Activated naive CD4-positive, alpha-beta T cell treated with anti-CD3 and anti-CD28 coated beads, Interleukin-2, amount 50 U/mL, for 16 hours (primary cell): ENCODE measurements at regions not wholly inside any gene's neighbourhood (a gene's known extent, or its start where the extent isn't known, plus 50 kb on each side); places are given as distances from the start of the nearest gene placed in this dataset.

ENCODE experiments used
- DNase-seq: peaks from one replicate; pipeline ENCODE4 v3.0.0-alpha.2; 2020

DNA sequence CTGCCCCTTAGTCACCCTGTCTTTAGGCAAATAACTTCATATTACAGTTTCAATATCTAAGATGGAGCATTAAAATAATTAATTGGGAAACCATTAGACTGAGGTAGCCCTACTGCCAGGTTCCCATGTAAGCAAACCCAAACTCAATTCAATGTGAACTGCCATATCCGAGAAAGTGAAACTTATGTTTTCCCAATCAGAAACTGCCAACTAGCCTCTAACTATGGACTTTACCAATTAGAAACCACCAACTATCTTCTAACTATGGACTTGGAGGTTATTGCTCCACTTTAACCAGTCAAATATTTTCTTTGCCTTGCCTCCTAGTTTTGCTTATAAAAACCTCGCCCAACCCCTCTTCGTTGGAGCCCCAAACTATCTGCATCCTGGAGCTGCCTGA lies 218.5 kb downstream of the ENC1 start:
- DNase-seq: no peak

DNA sequence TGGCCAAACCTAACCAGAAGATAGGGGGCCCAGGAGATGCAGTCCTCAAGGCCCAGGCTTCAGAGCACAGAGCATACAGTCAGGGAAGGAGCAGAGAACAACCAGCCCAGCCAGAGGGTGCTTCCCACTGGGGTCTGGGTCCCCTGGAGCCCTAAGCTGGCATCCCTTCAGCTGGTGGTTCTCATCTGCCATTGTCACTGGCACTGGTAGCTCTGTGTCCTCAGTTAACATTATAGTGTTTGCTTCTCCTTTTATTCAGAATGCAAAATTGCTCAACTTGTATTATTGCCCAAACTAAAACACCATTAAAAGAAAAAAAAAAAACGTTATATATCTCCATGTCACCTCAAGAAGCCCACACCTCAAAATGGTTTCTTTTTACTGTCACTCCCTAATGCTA lies 219.2 kb downstream of the ENC1 start:
- no peak for DNase-seq

DNA sequence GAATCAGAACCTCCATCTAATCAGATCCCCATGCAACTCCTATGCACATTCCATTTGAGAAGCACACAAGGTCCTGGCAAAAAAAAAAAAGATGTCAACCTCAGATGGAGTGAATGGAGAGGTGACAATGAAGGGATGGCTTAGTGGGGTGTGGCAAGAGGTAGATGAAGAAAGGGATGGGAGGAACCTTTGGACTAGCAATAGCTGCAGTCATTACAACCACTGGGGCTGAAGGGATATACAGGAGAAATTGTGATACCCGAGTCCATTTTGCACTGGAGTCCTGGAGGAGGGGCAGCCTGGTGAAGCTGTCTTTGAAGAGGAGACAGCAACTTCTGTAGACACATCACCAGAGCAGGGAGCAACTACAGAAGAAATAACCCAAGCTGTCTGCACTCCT lies 219.6 kb downstream of the ENC1 start:
- no peak for DNase-seq

DNA sequence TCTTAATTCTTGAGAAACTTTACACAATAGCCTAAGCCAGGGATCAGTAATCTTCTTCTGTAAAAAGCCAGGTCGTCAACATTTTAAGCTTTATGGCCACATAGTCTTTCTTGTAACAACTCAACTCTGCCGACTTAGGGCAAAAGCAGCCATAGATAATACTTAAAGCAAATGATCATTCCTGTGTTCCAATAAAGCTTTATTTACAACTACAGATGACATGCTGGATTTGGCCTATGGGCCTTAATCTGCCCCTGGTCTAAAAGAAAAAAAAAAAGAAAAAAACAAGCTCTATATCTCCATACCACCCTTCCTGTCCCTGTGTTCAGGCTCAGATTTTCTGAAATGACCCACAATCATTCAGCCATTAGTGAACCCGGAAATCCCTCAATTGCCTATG lies 220.3 kb downstream of the ENC1 start:
- no peak for DNase-seq

DNA sequence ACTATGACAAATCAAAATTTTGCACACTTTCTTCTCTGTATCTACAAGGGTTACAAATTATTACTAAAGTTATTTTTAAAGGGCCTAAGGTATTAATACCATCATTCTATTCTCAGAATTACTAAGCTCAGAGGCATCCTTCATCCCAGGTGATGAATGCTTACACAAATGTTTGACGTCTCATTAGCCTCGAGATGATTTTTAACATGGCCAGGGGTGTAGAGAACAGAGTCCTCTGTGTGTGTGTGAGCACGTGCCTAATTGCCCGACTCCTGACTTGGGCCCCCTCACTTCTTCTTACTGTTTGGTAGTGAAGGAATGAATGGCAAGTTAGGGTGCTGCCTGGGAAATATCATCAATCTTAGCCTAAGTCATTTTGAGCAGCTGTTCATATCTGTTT lies 221.1 kb downstream of the ENC1 start:
- DNase-seq: no peak

DNA sequence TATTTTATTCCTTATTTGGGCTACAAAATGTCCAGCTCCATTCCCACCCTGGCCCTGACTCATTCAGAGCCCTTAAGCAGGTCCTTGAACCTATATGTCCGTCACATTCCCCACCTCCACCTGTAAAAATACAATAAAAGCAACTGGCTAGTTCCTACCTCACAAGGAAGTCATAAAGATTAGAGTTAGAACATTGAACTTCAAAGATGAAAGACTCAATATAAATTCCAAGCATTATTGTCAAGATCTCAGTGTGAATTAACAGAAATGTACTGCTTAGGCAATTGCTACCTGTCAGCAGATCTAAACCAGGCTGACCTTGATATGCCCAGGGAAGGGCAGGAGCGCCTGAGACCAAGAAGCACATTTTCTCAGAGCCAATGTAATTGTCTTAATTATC lies 221.8 kb downstream of the ENC1 start:
- no peak for DNase-seq

DNA sequence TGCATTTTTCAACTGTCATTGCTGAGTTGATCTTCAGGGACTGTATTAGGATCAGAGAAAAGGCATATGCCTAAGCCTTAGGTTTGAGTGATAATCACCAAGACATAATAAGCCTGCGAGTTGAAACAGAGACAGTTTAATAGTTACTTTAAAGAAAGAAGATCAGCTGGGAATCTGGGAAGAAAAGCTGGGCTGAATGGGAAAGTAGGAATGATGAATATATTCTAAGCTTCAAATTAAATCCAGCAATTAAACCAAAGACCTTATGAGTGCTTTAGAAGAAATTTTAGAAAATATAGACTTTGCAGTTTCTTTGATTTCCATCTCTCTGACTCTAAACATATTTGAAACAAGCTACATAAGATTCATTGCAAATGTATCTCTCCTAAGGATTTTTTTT lies 222.3 kb downstream of the ENC1 start:
- DNase-seq: no peak

DNA sequence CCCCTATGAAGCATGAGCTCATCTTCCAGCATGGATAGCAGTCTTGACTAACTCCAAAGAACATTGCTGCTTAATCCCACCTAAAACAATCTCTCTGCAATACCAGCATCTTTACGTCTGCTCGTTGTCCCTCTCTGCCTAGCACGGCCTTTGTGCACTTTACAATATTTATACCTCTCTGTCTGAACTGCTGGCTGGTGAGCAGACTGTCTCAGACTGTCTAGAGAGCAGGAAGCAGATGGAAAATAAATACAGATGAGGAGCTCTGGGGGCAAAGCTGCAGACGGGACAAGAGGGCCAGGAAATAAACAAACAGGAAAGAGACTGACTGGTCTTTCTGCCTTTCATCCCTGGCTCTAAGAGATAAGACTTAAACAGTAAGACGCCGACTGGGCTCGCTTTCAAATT lies 224.8 kb downstream of the ENC1 start:
- no peak for DNase-seq

DNA sequence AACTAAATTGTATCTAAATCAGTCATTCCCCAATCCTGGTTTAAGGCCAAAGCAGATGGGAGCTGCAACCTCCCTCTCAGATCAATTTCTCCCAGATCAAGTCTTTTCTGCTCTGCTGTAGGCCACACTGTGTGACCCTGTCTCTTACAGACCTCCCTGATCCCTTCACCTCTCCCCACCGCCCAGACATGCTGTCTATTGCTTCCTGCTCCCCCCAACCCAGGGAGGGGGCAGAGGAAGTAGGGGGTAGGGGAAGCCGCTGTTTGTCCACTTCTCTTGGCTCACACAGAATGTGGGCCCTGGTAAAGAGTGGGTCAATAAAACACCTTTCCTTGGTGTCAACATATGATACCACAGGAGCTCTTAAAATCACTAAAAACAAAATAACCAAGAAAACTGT lies 226.3 kb downstream of the ENC1 start:
- DNase-seq: no peak

DNA sequence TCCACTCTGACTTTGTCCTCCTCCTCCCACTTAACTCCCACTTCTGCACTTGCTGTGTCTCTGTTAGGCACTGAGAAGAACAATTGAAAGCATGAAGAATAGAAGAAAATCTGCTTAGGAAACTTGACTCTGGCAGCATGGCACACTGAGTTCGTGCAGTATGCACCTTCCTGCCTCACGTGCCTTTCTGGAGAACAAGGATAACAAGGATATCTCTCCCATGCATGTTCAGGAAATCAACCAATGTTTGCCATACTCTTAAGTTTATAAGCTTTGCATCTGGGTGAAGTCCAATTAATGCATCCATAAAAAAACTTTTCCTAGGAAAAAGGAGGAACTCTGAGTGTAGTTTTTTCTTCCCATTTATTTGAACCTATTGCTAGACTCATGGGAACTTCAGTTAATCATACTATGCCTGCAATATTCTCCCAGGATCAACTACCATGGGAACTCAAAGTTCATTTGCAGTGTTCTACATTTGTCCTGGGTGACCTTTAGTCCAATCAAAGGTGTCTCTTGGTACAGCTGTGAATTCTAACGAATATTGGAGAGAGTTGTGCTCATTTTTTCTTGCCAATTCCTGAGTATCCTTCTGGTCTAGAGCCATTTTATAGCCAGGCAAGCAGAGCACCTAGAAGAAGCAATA lies 227.0 kb downstream of the ENC1 start:
- DNase-seq: no peak

DNA sequence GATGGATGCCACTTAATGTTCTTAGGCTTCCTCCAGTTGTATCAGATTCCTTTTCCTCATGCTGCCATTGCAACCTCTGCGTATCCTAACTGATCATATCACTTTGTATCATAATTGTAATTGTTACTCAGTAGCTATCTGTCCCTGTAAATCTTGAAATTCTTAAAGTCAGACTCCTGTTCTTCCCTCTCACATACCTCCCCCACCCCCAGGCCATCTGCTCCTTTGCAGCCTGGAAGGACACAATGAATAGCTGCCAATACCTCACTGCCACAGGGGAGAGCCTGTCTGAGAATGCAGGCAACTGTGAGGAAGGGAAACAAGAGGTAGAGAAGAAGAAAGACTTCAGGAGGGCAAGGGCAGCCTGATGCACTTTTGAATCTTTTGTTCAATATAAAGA lies 228.5 kb downstream of the ENC1 start:
- no peak for DNase-seq

DNA sequence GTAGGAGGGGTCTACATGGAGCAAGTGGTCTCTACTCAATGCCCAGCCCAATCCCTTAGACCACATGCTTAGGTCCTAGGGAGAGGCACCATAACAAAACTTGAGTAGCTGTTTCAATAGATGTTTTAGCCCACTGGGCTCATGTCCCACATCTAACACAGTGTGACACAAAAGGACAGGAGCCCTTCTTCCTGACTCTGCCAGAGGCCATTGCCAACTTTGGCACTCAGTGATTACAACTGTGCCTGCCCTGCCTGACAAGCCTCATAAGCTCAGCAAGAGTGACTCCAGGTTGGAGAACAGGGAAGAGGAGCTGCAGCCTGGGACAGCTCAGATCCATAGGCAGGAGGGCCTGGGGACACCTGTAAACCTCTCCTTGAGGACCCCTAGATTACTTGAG lies 230.8 kb downstream of the ENC1 start:
- no peak for DNase-seq

DNA sequence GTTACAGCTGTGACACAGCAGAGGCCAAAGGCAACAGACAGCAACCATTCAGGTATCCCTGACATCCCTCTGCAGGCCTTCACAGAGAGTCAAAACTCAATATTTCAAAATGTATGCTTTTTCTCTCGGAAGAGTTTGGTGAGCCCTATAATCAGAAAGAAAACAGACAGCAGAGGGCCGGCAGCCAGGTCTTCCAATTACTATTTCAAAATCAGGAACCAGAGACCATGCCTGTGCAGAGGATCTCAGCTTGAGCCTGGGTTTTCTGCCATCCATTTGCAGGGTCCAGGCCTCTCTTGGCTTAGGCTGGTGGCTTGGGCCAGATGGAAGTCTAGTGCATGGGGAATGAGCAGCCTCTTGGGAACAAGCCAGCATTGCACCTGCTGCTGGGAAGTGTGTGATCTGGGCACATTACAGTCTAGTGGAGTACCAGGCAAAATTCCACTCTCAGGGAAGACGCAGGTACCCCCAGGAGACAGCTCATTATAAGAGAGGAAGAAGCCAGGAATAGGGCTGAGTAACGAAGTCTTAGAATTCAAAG lies 231.3 kb downstream of the ENC1 start:
- no peak for DNase-seq

DNA sequence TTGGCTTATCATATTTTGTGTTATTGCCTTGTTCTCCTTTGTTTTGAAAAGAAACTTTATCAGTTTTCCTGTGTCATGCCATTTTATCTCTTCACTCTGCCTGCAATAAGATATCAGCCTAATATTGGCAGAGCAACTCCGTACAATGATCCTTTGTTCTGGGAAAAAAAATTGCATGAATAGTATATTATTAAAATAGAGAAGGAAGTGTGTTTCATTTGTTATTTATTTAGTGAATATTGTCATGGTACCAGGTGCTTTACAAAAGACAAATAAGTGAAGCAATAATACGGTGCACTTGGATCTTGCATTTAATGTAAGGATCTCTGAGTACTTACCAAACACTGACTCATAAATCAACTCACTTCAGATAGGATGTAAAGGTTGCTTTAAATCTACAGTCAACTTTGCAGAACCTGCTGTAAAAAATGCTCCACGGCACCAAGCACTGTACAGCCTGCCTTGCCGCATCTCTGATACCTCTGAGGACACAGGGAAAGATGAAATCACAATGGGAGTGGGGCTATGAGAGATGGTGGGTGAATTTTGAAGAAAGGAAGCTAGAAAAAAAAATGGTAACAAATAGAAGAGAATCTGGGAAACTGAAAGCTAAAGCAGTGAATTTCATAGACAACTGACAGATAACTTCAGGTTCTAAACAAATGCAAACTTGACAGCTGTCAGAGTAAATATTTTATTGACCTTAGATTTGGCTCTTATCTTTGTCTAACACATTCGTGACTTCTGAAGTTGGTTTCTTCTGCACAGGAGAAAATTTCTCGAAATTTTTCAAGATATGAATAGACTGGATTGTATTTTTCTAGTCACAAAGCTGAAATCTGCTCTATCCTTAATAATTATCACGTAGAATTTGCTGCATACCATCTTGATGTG lies 232.1 kb downstream of the ENC1 start:
- DNase-seq: no peak

DNA sequence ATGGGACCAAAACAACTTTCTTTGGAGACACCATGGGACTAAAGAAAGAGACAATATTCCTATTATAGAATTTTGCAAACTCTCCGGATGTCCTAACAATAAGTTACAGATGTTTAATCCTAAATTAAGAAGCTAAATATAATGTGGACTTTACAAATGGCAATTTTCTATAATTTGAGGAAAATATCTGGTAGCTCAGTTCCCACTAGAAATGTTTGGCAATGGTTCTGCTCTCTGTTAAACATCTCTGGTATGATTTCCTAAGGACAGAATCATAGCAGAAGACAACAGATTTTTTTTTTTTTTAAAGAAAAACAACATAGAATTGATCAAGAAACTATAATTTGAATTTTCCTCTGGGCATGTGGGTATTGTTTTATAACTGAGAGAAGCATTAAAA lies 232.8 kb downstream of the ENC1 start:
- no peak for DNase-seq

DNA sequence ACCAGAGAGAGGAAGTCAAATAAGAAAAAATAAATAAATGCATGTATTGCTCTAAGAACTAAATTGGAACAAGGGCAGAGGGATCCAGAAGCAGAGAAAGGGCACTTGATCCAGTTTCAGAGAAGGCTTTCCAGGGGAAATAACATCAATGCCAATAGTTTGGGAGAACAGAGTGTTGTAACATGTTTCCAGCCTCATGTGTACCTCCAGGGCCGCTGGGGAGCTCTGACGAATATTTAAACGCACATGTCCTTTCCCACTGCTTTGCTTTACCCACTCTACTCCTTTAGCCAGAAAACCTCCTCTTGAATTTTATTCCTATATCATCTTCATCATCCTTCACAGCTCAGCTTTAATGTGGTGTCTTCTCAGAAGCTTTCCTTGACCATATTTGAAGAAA lies 233.7 kb downstream of the ENC1 start:
- DNase-seq: no peak

DNA sequence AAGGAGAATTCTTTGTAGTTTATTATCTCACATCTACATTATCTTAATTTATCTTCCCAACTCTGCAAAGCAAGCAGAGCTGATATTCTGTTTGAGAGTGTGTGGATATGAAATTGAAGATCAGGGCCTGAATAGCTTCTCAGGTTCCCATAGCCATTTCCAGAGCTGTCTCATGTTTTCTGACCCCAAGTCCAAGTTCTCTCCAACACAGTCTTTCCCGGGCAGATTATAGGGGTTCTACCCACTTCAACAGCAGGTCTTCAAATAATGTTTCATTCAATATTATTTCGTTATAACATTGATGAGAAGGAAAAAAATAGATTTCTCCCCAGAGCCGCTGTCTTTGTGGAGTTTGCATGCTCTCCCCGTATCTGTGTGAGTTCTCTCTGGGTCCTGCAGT lies 234.9 kb downstream of the ENC1 start:
- no peak for DNase-seq

DNA sequence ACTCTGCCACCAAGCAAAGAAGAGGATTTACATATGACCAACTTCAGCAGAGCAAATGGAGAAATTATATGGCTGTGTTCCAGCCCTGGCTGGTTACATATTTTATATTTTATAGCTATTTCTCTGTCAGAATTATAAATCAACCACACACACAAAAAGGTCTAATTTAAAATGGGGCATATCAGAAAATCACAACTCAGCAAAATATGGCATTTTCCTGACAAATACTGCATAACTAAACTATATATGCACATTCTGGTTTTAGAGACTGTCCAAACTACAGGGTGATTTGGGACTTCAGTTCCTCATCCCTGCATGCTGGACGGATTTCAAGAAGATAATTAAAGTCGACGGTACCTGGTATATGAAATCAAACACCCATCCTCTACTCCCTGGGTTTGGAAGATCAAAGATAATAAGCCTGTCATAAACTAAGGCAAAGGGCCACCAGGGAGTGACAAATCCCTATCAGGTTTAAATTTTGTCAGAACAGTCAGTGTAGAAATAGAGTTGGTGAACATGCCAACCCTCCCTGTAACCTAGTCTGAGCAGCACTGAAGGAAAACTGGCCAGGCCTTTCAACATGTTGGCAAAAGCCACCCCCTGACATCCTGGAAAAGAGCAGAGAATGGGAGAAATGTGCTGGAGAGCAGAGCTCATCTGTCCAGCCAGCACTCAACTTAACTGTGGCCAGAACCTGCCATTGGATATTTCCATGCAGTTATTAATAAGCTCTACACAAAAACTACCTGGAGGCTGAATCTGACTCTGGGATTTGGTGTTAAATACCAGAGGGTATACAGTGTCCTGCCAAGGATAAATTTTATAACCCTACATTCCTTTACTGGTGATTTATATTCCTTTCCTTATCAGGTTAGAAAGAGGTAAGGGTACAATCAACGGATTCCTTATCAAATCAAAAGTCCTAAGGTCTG lies 235.7 kb downstream of the ENC1 start:
- DNase-seq: no peak

DNA sequence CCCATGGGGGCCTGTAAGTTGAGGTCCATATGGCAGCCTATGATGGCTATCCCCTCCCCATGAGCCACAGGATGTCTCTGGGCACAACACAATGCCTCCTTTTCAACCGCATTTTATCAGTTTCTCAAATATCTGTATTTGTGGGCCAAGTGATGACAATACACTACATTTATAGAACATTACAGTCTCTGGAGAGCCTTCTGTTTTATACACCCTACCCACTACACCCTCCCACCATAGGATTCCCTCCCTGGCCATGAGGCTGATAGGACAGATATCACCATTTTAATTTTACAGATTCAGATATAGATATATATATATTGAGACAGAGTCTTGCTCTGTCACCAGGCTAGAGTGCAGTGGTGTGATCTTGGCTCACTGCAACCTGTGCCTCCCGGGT lies 236.8 kb downstream of the ENC1 start:
- no peak for DNase-seq

DNA sequence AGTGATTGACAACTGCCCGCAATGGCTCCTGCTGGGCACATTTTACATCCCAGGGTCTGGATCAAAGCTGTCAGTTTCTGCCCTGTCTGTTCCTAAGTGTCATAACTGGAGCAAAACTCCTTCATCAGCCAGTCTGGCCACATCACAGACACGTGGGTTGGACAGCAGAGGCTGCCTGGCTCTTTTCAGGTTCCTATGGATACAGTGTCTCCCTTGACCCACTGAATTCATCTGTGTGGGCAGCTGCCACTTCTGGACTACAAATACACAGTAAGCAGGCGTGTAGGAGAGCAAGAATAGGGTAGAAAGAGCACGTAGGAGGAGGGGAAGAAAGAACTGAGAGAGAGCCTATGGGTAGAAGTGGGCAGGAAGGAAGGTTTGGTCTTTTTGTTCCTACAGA lies 238.0 kb downstream of the ENC1 start:
- no peak for DNase-seq

DNA sequence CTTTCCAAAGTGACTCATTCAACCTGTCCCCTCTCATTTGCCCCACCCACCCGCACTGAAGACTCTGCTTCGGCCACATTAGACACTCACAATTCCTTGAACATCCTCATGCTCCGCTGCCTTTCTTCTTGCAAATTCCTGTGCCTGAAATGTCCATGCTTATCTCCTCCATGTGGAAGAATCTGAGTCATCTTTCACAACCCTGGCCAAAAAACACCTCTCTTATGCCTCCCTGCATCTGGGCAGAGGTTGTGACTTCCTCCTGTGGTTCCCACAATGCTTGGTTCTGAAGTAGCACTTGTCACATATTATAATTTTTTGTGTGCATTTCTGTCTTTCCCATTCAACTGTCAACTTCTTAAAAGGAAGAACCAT lies 238.6 kb downstream of the ENC1 start:
- no peak for DNase-seq

DNA sequence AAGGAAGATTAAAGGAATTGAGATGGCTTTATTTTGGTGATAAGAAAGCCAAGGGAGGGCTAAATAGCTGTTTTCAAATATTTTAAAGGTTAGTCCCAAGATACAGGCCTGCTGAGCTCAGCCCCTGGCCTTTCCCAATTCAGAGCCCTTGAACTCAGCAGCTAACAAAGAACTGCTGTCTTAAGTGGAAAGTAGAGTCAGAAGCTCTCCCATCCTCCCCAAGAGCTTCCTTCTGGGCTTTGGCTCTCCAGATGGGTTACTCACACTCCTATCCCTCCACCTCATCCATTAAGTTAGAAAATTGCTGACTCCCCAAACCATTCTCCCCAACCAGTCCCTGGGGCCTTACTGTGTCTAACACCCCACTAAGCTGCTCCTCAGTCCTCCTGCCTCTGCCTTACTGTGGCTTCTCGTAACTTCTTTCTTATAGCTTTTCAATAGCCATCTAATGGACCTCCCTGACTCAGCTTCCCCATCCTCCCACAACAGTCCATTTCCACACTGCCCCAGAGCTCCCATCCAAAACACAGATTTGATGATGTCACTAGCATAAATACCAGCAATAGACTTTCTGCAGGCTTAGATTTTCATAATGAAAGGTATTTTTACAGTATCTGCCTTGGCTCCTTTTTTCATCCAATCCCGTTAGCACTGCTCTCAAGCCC lies 239.1 kb downstream of the ENC1 start:
- no peak for DNase-seq

DNA sequence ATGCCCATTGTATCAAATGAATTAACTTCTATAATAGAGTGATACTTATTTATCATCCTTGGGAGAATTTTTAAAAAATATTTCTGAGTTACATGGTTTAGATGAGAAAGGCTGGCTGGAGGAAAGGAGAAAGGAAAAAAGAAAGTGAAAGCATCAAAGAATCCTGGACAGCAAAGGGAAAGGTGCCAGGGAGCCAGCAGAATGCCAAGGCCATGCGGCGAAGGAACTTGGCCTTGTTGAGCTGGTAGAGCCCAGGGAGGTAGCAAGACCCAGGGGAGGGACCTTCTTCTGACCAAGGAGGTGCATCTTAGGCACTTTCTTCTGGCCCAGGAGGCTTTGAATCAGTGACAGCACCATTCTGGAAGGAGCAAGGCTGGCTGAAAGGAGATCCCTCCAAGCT lies 240.5 kb downstream of the ENC1 start:
- DNase-seq: no peak
